ENCODE measurements at regions not wholly inside any gene's neighbourhood (a gene's known extent, or its start where the extent isn't known, plus 50 kb on each side); places are given as distances from the start of the nearest gene placed in this dataset.

DNA sequence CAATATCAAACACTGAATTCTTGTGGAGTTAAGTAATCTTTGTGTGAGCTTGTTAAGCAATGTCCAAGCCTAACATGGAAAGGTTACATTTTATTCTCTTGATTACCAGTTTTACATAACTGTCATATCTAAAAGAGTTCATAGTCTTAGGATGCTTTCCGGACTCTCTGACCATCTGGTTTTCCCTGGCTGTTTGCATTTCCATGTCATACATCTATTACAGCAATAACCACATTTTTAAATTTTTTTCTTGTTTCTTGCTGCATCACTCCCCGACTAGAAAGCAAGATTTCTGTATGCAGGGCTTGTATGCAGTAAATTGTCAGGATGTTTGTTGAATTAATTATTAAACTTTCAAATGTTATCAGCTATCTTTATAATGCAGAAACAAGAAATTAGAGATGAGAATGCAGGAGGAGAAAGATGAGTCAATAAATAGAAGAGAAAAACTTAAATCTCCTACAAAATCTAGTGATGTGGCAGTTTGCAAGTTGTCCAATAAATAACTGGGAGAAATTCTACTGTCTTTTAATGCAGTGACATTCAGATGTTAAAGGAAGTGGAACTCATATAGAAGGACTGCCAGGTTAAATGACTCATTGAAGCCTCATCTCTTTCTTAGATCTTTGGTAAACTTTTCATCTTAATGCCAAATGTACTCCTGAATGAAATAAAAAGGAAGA, 179.6 kb upstream of the SGCD start:
- TF ChIP-seq SIN3A (IDR thresholded peaks at IDR 0.05; ENCODE audit: borderline replicate concordance, insufficient read depth, low read length) = no peak
- TF ChIP-seq, protein P1, sequence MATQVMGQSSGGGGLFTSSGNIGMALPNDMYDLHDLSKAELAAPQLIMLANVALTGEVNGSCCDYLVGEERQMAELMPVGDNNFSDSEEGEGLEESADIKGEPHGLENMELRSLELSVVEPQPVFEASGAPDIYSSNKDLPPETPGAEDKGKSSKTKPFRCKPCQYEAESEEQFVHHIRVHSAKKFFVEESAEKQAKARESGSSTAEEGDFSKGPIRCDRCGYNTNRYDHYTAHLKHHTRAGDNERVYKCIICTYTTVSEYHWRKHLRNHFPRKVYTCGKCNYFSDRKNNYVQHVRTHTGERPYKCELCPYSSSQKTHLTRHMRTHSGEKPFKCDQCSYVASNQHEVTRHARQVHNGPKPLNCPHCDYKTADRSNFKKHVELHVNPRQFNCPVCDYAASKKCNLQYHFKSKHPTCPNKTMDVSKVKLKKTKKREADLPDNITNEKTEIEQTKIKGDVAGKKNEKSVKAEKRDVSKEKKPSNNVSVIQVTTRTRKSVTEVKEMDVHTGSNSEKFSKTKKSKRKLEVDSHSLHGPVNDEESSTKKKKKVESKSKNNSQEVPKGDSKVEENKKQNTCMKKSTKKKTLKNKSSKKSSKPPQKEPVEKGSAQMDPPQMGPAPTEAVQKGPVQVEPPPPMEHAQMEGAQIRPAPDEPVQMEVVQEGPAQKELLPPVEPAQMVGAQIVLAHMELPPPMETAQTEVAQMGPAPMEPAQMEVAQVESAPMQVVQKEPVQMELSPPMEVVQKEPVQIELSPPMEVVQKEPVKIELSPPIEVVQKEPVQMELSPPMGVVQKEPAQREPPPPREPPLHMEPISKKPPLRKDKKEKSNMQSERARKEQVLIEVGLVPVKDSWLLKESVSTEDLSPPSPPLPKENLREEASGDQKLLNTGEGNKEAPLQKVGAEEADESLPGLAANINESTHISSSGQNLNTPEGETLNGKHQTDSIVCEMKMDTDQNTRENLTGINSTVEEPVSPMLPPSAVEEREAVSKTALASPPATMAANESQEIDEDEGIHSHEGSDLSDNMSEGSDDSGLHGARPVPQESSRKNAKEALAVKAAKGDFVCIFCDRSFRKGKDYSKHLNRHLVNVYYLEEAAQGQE (IDR thresholded peaks at IDR 0.05; ENCODE audit: insufficient read depth in 1 of 2, low read depth in 2 of 2, low read length in 2 of 2) = no peak
- no peak for TF ChIP-seq TAF1 (IDR thresholded peaks at IDR 0.05; ENCODE audit: borderline replicate concordance, insufficient read depth, low read length)
- TF ChIP-seq POLR2AphosphoS5 (IDR thresholded peaks at IDR 0.05; ENCODE audit: low read depth, low read length) = no peak
- no peak for TF ChIP-seq FOXP2 (optimal IDR thresholded peaks at IDR 0.05; ENCODE audit: borderline replicate concordance, extremely low read depth, extremely low read length, insufficient read depth)
